SKM-1 (cell line): ENCODE measurements at regions not wholly inside any gene's neighbourhood (a gene's known extent, or its start where the extent isn't known, plus 50 kb on each side); places are given as distances from the start of the nearest gene placed in this dataset.
"Not testable (repeated sequence)": the region's sequence is repeated elsewhere in the genome, so short reads cannot be mapped to it uniquely, and the experiment has no call there.

Experiments
- DNase-seq: peaks from one replicate; lab custom pipeline; 2025; ENCODE audit not compliant: unreplicated experiment; lab: John Stamatoyannopoulos, UW

- DNase-seq: no peak
Observed at GRCh38 chr12:73902260-73902659, 635.4 kb upstream of the ATXN7L3B start.

DNA sequence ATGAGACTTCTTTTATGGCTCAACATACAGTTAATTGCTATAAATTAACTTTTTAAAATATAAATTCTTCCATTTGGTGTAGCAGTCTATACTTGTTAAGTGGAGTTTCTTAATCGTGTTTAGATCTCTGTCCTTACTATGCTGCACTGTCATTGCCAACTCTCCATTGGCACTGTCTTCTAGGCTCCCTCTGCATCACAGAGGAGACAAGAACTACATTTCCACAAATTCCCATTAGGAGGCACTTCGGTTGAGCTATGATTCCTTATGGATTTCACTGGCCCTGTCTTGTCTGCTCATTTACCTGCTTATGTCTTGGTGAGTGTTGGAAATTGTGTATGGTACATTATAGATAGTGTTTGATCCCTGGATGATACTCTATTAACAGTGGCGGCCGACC lies 630.9 kb upstream of the ATXN7L3B start:
- no peak for DNase-seq

DNA sequence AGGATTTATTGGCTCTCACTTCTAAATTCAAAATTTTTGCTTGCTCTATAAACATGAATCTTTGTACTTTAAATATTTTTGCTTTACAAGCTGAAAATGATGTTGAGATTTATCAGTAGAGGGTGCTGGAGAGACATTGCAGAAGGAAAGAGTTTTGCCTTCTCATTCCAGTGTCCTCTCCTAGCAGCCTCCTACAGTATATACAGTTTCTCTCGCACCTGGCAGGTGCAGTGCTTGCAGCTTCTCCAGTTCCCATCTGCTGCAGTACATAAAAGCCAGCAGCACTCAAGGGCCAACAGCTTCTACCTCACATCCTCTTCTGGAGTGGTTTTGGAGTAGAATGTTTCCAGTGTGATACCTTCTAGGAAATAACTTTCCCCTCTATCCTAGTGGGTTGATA lies 601.8 kb upstream of the ATXN7L3B start:
- no peak for DNase-seq

- no peak for DNase-seq
Observed at GRCh38 chr12:73947326-73948026, 590.2 kb upstream of the ATXN7L3B start.

DNA sequence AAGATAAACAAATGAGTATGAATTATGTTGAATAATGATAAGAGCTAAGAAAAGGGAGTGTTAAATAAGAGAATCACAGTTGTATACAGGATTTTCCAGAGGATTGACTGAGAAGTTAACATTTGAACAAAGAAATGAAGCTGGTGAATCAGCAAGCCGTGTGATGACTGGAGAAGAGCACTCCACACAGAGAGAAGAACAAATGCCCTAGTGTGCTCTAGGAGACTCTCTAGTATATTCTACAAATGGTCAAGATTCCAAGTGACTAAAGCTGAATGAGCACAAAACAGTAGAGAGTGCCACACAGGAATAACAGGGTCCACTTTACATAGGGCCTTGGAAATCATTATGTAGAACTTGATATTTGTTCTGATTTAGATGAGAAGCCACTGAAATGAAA lies 587.1 kb upstream of the ATXN7L3B start:
- DNase-seq: no peak

DNA sequence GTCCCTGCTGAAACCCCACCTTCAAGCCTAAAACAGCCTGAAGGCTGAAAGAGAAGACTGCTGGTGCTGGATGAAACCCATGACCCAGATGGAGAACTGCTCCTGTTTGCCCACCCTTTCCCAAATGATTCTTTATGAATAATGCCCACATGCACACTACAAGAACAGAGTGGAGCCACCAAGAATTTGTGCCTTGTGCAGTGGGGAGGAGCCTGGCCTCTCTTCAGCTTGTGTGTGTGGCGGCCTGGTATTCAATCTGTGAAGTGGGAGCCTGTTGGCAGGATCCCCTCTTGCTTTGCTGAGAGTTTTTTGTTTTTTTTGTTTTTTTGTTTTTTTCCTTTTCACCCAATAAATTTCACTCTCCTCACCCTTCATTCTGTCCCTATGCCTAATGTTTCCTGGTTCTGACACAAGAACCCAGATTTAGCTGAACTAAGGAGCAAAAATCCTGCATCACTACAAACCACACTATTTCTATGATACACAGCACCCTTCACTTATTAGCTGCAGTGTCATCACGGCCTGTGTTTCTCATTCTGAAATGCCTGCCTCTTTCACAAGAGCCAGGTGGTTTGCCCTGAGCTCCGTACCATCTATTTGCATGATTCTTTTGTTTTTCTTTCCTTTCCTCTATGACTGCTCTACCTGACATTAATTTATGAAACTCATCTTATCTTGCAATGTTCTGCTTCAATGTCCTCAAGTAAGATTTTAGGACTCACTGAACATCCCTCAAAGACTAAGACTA lies 585.5 kb upstream of the ATXN7L3B start:
- no peak for DNase-seq

DNA sequence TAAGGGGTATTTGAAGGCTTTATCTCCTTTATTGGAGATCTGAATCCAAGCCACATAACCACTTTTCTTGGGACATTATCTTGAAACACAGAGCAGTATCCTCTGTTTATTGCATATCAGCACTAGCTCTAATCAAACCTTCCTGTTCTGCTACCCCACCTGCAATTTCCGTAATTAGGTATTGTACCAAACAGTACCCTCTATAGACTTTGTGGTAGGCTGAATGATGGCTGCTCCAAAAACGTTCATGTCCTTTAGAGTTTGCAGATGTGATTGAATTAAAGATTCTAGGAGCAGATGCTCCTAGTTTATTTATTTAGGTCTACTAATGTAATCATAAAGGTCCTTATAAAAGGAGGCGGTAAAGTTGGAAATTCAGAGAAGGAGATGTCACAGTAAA lies 573.0 kb upstream of the ATXN7L3B start:
- no peak for DNase-seq

DNA sequence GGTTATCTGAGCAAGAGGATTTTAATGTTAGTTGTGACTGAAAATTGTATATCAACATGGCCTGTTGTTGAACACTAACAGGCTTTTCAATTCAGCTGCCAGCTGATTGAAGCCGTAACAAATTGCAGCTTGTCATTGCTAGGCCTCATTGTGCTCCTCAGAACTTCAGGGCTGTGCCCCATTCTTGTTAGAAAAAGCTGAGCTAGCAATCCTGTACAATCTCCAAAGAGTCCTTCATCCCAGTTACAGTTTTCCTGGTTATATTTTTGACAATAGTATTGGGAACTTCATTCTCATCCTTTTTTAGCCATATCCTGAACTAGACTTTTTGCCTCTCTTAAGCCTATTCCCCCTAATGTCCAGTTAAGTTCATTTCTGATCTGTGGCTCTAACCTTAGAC lies 564.1 kb upstream of the ATXN7L3B start:
- no peak for DNase-seq

DNA sequence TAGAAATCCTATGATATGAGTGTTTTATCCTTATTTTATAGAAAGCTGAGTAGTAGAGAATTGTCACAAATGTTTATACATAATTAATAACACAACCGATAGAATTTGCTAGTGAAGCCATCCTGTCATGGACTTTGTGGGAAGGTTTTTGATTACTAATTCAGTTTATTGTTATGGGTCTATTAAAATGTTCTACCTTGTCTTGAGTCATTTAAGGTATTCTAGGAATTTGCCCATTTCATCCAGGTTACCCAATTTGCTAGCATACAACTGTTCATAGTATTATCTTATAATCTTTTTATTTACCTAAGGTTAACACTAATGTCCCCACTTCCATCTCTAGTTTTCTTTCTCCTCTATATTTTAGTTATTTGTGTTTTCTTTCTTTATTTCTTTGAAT lies 553.1 kb upstream of the ATXN7L3B start:
- no peak for DNase-seq

- no peak for DNase-seq
Observed at GRCh38 chr12:73991138-73991537, 546.5 kb upstream of the ATXN7L3B start.

DNA sequence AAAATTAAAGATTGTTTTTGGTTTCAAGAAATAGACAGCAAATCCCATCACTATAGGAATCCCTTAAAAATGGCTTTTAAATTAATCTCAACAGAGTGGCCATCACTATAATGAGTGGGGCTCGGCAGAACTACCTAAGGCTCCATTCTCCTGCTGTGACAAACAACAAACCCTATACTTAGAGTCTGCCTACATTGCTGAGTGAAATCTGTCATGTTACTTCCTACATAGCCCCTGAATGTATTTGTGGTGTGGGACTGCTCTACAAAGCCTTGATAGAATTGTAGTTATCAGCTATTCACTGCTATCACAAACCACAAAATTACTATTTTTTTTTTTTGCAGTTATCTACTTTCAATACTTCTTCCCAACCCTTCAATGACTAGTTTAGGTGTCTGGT lies 538.7 kb upstream of the ATXN7L3B start:
- DNase-seq: no peak

GRCh38 chr12:74015118-74015517 lies 522.5 kb upstream of the ATXN7L3B start:
- no peak for DNase-seq

GRCh38 chr12:74016324-74016723 lies 521.3 kb upstream of the ATXN7L3B start:
- DNase-seq: not testable (repeated sequence)

- no peak for DNase-seq
Observed at GRCh38 chr12:74018849-74019248, 518.8 kb upstream of the ATXN7L3B start.

DNA sequence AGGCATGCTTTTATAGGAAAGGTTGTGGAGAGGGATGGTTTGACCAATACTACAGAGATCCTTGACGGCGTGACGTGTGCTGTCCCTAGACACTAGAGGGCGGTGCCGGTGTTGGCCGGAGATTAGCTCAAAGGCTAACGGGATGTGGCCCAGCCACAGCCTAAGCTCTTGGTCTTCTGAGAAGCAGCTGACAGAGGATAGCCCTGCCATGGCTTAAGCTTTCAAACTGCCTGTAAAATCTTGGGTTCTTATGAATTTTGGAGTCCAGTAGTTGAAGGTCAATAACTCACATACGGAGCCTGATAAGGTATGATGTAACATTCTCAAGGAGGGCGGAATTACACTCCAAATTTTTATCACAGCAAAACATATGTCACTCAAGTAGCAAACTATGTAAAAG lies 515.7 kb upstream of the ATXN7L3B start:
- DNase-seq: peak; percentile 6

- DNase-seq: no peak
Observed at GRCh38 chr12:74031045-74031444, 506.6 kb upstream of the ATXN7L3B start.

DNA sequence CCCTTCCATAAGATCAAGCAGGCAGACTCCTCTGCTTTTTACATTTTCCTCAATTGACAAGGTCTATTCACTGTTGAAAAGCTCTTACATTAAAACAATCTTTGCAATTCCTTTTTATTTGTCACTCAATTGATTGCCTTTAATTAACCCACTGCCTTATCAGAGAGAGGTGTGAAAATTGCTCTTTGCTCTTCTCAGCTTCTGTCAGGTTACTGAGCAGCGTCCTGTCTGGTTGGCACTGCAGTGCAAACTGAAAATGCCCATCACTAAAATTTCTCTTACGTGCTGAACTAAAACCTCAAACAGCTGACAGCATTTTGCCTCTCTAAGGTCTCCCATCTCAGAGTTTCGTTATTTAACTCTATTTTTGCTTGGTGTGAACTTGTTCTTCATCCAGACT lies 504.1 kb upstream of the ATXN7L3B start:
- DNase-seq: no peak

- not testable (repeated sequence) for DNase-seq
Observed at GRCh38 chr12:74039138-74039537, 498.5 kb upstream of the ATXN7L3B start.

- DNase-seq: no peak
Observed at GRCh38 chr12:74043343-74043742, 494.3 kb upstream of the ATXN7L3B start.

DNA sequence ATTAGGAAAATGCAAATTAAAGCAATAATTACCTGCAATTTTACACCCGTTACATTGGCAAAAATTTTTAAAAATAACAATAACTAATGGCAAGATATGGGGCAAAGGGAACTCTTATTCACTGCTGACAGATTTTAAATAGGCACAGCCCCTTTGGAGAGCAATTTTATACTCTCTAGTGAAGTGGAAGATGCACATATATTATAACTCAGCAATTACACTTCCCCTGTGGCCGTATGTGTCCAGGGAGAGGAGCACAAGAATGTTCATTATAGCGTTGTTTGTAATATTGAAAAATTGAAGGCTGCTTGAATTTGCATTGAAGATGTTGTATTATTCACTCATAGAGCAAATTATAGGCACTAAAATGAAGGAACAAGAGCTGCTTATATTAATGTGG lies 488.3 kb upstream of the ATXN7L3B start:
- no peak for DNase-seq

- DNase-seq: no peak
Observed at GRCh38 chr12:74051848-74052247, 485.8 kb upstream of the ATXN7L3B start.

DNA sequence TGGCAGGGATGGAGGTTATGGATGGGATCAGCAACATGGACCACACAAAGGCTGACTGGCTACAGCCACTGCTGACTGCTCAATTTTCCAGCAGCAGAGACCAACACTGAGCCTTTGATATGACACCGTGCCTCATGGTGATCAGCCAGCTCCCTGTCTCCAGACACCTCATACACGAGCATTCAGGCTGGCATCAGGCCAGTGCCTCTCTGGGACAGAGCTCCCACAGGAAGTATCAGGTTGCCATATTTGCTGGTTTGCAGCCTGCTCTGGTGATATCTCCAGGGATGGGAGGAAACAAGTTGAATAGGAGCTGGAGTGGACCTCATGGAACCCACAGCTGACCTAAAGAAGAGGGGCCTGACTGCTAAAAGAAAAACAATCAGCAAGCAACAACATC lies 471.2 kb upstream of the ATXN7L3B start:
- DNase-seq: no peak

GRCh38 chr12:74071182-74071581 lies 466.5 kb upstream of the ATXN7L3B start:
- no peak for DNase-seq
